Activated gamma-delta T cell treated with anti-CD3 and anti-CD28 coated beads, Interleukin-2, amount 50 U/mL, for 16 hours (primary cell): ENCODE measurements at regions not wholly inside any gene's neighbourhood (a gene's known extent, or its start where the extent isn't known, plus 50 kb on each side); places are given as distances from the start of the nearest gene placed in this dataset.
"Not testable (repeated sequence)": the region's sequence is repeated elsewhere in the genome, so short reads cannot be mapped to it uniquely, and the experiment has no call there.

Experiments used
- DNase-seq: peaks from one replicate; pipeline ENCODE4 v3.0.0-alpha.2; 2020; ENCODE audit warnings: low read depth

- DNase-seq: no peak
Observed at GRCh38 chr6:40841721-40842120, 197.3 kb downstream of the UNC5CL start.

- no peak for DNase-seq
Observed at GRCh38 chr6:40832691-40833090, 206.3 kb downstream of the UNC5CL start.

GRCh38 chr6:40831381-40831780 lies 207.6 kb downstream of the UNC5CL start:
- DNase-seq: no peak

DNA sequence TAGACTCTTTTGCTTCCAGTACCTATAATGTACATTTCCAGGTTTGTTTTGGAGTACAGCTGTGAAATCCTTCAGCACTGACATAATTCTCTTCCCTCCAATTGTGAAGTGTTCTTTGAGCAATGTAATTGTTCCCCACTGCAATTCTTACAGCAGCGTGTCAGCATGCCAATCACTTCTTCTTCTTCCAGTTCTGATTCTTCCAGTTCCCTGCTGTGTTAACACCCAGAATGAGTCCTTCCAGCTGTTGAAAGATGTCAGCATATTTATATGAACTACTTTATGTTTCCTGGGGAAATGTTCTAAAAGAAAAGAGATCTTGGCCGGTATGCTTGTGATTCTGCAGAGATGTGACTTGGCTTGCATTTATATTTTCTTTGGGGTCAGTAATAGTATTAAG lies 213.9 kb downstream of the UNC5CL start:
- DNase-seq: no peak

DNA sequence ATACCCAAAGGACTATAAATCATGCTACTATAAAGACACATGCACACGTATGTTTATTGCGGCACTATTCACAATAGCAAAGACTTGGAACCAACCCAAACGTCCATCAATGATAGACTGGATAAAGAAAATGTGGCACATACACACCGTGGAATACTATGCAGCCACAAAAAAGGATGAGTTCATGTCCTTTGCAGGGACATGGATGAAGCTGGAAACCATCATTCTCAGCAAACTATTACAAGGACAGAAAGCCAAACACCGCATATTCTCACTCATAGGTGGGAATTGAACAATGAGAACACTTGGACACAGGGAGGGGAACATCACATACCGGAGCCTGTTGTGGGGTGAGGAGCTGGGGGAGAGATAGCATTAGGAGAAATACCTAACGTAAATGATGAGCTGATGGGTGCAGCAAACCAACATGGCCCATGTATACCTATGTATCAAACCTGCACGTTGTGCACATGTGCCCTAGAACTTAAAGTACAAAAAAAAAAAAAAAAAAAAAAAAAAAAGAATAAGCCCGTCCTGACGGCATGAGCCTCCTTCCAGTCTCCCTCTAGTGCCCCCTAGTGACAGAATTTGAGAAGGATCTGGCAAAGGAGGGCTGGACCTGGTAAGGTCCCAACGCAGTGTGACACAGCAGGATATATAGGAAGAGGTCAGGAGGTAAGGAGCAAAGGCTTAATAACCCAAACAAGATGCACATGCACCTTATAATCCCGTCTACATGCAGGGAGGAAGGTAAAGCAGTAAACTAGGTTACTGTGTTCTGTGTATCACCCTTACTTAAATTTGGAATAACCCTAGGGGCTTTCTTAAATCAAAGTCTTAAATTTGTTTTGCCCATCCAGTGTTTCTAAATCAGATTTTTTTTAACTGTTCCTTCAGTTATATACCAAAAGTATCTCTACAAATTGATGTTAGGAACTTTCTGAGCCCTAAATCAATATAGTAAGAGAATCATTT lies 214.8 kb downstream of the UNC5CL start:
- DNase-seq: not testable (repeated sequence)

GRCh38 chr6:40822619-40823018 lies 216.4 kb downstream of the UNC5CL start:
- no peak for DNase-seq

DNA sequence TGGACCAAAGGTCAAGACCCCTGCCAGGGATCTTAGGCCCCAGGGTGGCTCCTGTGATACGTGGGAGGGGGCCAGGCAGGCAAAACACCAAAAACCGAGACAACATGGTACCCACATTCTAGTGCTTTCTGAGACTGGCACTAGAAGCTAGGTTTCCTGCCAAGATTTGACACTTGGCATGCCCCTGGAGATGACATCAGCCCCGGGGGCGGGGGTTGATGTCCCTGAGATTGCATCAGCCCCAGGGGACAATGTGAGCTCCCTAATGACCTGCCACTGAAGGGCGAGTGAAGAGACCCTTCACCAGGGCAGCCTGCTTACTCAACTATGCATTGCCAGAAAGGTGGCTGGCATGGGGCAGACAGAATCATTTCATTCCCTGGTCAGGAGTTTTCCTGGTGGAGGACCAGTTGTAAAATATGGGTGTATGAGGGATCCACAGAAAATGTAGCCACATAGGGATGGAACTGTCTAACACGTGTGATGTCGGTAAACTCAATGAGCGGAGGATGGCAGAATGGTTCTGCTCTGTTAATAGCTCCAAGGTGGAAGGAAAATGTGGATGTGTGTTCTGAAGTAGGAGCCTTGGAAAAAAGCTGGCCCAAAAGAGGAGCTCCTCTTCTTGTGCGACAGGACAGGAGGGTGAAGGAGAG lies 219.7 kb downstream of the UNC5CL start:
- DNase-seq: no peak

GRCh38 chr6:40817369-40817768 lies 221.7 kb downstream of the UNC5CL start:
- DNase-seq: no peak

- DNase-seq: no peak
Observed at GRCh38 chr6:40816601-40817000, 222.4 kb downstream of the UNC5CL start.

- DNase-seq: no peak
Observed at GRCh38 chr6:40815731-40816130, 223.3 kb downstream of the UNC5CL start.

- DNase-seq: no peak
Observed at GRCh38 chr6:40810171-40810570, 223.0 kb upstream of the LRFN2 start.

GRCh38 chr6:40809627-40810026 lies 222.5 kb upstream of the LRFN2 start:
- no peak for DNase-seq

GRCh38 chr6:40807484-40807883 lies 220.3 kb upstream of the LRFN2 start:
- no peak for DNase-seq

DNA sequence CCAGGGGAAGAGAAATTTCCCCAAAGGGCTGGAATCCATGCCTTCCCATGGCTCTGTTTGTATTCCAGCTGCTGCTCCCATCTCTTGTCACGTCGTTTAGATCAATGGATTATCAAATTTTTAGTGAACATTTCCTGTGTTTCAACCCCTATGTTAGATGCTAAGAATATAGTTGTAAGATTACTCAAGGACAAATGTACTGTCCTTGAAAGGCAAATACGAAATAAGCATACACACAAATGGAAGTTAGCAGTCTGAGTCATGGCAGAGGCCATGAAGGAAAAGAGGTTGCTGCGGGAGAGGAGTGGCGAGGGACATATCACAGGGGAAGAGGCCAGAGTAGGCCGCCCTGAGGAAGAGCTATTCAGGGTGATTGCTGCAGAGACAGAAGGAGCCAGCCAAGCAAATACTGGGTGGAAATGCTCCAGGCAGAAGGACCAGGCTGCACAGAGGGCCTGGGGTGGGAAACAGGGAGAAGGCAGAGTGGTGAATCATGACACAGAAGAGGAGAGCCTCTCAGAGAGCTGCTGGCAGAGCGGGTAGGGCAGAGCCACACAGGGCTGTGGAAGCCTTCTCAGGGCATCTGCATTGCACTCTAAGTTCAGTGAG lies 219.2 kb upstream of the LRFN2 start:
- no peak for DNase-seq

DNA sequence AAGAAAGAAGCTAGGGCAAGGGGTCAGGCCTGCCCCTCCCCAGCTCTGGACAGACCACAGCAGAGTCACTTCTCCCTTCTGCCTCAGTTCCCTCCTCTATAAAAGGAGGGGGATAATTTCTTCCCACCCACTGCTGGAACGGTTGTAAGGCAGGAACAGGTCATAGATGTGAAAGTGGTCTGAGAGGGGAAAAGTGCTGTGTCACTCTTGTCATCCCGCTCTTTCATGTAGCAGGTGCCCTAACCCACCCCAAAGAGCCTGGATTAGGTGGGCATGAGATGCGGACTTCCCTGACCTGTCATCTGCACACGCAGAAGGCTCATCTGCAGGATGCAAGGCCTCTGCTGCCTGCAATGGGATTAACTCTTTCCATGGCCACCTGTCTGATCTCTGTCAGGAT lies 218.2 kb upstream of the LRFN2 start:
- DNase-seq: no peak

DNA sequence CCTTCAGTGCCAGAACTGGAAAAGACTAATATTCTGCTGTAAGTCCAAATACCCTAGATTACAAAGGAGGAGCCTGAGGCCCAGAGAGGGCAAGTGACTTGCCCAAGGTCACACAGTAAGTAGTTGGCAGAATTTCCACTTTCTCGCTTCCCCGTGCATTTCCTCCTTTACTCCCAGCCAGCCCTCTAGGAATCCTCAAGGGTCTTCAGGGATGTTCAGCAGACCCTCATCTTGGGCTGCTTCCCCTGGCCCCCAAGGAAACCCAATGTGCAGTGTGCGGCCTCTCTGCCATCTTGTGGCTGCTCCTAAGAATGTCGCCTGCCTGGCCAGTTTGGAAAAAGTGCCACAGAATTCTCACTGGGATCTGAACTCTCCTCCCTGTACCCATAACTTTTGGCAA lies 217.7 kb upstream of the LRFN2 start:
- DNase-seq: no peak

- DNase-seq: no peak
Observed at GRCh38 chr6:40803897-40804702, 216.9 kb upstream of the LRFN2 start.

DNA sequence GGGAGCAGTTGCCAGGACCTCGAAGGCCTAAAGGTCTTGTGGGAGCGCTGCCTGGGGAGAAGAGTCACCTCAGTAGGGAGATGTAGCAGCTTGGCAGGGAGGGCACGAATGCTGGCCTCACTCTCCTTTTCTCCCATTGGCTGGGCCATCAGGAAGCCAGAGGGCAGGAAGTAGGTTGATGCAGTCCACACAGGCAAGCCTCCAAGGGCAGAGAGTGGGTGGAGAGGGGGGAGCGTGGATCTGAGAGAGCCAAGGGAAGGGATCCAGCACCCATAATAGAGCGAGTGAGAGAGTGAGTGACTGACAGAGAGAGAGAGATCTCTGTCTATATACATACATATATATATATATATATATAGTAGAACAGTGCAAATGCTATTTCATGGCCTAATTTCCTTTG lies 215.3 kb upstream of the LRFN2 start:
- no peak for DNase-seq

DNA sequence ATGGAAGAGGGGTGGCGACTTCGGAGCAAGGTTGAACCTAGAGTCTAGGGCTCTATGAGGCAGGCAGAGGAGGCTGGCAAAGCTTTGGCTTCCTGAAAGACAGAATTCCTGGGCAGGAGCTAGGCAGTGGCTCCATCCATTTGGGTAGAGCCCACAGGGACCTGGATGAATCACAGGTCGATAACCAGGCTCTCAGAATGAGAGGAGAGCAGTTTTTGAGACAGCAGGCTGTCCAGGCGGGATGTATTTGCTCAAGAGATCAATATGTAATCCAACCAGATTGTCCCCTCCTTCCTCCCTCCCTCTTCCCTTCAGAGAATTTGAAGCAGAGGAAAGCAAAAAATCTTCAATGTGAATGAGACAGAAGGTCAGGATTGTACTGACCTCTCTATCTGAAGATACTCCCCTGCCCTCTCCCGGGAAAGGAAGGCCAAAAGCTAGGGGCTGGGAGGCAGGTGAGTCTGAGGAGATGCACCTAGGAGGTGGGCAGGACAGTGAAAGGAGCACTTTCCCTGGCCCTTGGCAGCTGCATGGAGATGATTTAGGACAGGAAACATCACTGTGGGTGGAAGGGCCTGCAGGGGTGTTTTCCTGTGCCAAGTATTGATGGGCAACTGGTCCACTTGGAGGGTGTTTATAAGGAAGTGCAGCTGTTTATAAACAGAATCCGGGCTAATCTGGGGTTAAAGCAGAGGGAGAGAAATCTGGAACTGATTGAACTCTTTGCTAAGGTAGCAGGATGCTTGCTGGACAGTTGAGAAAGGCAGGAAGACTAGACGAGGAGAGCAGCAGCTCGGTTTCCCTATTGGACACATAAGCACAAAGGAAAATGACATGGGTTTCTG lies 212.4 kb upstream of the LRFN2 start:
- DNase-seq: no peak

DNA sequence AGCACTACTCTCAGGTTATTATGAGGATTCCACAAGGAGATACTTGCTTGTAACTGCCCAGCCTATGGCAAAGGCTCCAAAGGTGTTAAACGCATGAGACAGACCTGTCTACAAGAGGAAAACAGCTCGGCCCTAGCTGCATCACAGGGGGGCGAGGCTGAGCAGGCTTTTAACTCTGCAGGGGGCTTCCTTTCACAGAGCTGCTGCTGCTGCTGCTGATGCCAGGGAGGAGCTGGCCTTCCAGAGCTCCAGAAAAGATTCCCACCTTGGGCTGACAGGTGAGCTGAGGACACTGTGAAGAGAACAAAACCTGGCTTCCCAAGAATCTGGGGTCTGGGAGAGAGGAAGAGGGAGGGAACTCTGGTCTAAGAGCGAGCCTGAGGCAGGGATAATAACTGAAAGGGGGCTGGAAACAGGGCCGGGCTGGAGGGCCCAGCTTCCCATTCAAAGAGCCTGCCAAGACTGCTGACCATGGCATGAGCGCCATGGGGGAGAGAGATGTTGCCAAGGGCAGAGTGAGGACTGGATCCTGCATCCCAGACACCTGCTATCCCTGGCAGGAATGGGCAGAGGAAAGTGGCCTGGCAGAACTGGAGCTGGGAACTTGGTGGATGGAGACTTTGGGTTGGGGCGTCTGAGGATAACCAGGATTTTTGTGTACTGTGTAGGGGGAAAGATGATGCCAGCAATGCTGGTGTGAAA lies 211.1 kb upstream of the LRFN2 start:
- no peak for DNase-seq
